IPS DF 6.9 (cell line): ENCODE measurements at regions not wholly inside any gene's neighbourhood (a gene's known extent, or its start where the extent isn't known, plus 50 kb on each side); places are given as distances from the start of the nearest gene placed in this dataset.

Experiments
- DNase-seq: peaks from one replicate; pipeline ENCODE4 v3.0.0-alpha.2; 2013; ENCODE audit warnings: low read depth, low spot score
- H3K27ac ChIP-seq: one replicate; pipeline ENCODE4 v1.5.1; 2013; ENCODE audit warnings: low read length, control low read depth
- H3K27me3 ChIP-seq: 2 replicates; pipeline ENCODE4 v1.6.1; 2013; ENCODE audit warnings: mild to moderate bottlenecking, low read length; ENCODE audit not compliant: control insufficient read depth, insufficient read depth
- H3K36me3 ChIP-seq: 2 replicates; pipeline ENCODE4 v1.6.1; 2013; ENCODE audit warnings: low read length; ENCODE audit not compliant: control insufficient read depth, insufficient read depth
- H3K4me1 ChIP-seq: 2 replicates; pipeline ENCODE4 v1.6.1; 2013; ENCODE audit warnings: low read length; ENCODE audit not compliant: control insufficient read depth, insufficient read depth
- H3K4me3 ChIP-seq: 2 replicates; pipeline ENCODE4 v1.5.1; 2013; ENCODE audit warnings: mild to moderate bottlenecking, low read length
- H3K9me3 ChIP-seq: 2 replicates; pipeline ENCODE4 v1.6.1; 2013; ENCODE audit warnings: low read length, inconsistent platforms; ENCODE audit not compliant: control insufficient read depth, insufficient read depth
- WGBS: extraction: QIAGEN DNeasy Blood & Tissue Kit; methylation state at CpG from one replicate; pipeline ENCODE4 v1.1.7; 2013; ENCODE audit warnings: mixed read lengths, missing lambda C conversion rate; ENCODE audit not compliant: insufficient read length, insufficient coverage; 5-methylcytosine and 5-hydroxymethylcytosine counted together

GRCh38 chr7:22666732-22667131 lies 60.3 kb upstream of the IL6 start:
- H3K27ac ChIP-seq = no peak overlapping the region
- H3K36me3 ChIP-seq = no peaks in the 10 kb centered on the region
- no peaks in the 10 kb centered on the region for H3K9me3 ChIP-seq
- H3K4me3 ChIP-seq = no peak overlapping the region
- peaks cover 4% of the 10 kb centered on the region for H3K4me1 ChIP-seq
- no CpG with 5 or more reads among the region's 1 CpG for WGBS
- no peaks in the 10 kb centered on the region for H3K27me3 ChIP-seq
- DNase-seq = no peak

- Histone ChIP-seq H3K4me3 (no peak overlapping the region), H3K27ac (no peak overlapping the region)
These were observed 61.1 kb upstream of the IL6 start for GRCh38 chr7:22665923-22666322.

GRCh38 chr7:22664988-22665798 lies 61.8 kb upstream of the IL6 start:
- no peak for DNase-seq
- H3K9me3 ChIP-seq = no peaks in the 10 kb centered on the region
- no peak overlapping the region for H3K4me3 ChIP-seq
- no peaks in the 10 kb centered on the region for H3K27me3 ChIP-seq
- H3K36me3 ChIP-seq = no peaks in the 10 kb centered on the region
- H3K27ac ChIP-seq = no peak overlapping the region
- H3K4me1 ChIP-seq = peaks cover 4% of the 10 kb centered on the region
- WGBS = no CpG with 5 or more reads among the region's 54 CpGs

More at GRCh38 chr7:22665923-22666322, 61.1 kb upstream of the IL6 start:
- Histone ChIP-seq H3K9me3 (no peaks in the 10 kb centered on the region), H3K4me1 (peaks cover 4% of the 10 kb centered on the region), H3K36me3 (no peaks in the 10 kb centered on the region), H3K27me3 (no peaks in the 10 kb centered on the region)
- DNase-seq = no peak
- WGBS = no CpG with 5 or more reads among the region's 7 CpGs

GRCh38 chr7:22663721-22664120 lies 63.3 kb upstream of the IL6 start:
- H3K4me3 ChIP-seq = no peak overlapping the region
- 0 out of 2 replicates have a peak, but pooled peaks cover 1% of the 10 kb centered on the region for H3K4me1 ChIP-seq
- no peaks in the 10 kb centered on the region for H3K27me3 ChIP-seq
- no CpG with 5 or more reads among the region's 6 CpGs for WGBS
- no peak for DNase-seq
- H3K27ac ChIP-seq = no peak overlapping the region
- H3K36me3 ChIP-seq = no peaks in the 10 kb centered on the region
- no peaks in the 10 kb centered on the region for H3K9me3 ChIP-seq

GRCh38 chr7:22663357-22663718 lies 63.7 kb upstream of the IL6 start:
- DNase-seq = no peak
- Histone ChIP-seq H3K9me3 (no peaks in the 10 kb centered on the region), H3K4me3 (no peak overlapping the region), H3K27me3 (no peaks in the 10 kb centered on the region), H3K27ac (no peak overlapping the region), H3K4me1 (0 out of 2 replicates have a peak, but pooled peaks cover 1% of the 10 kb centered on the region), H3K36me3 (no peaks in the 10 kb centered on the region)
- WGBS = no CpG with 5 or more reads among the region's 2 CpGs

GRCh38 chr7:22662556-22663356 lies 64.2 kb upstream of the IL6 start:
- no peak for DNase-seq
- H3K27me3 ChIP-seq = no peaks in the 10 kb centered on the region
- WGBS = no CpG with 5 or more reads among the region's 3 CpGs
- H3K4me3 ChIP-seq = no peak overlapping the region
- 0 out of 2 replicates have a peak, but pooled peaks cover 1% of the 10 kb centered on the region for H3K4me1 ChIP-seq
- H3K36me3 ChIP-seq = no peaks in the 10 kb centered on the region
- H3K9me3 ChIP-seq = no peaks in the 10 kb centered on the region
- H3K27ac ChIP-seq = no peak overlapping the region

- Histone ChIP-seq H3K36me3 (no peaks in the 10 kb centered on the region), H3K4me3 (no peak overlapping the region), H3K27ac (no peak overlapping the region), H3K27me3 (no peaks in the 10 kb centered on the region), H3K4me1 (no peaks in the 10 kb centered on the region), H3K9me3 (no peaks in the 10 kb centered on the region)
- no peak for DNase-seq
These were observed 65.0 kb upstream of the IL6 start for GRCh38 chr7:22662036-22662435.

- H3K9me3 ChIP-seq = no peaks in the 10 kb centered on the region
- no peak overlapping the region for H3K4me3 ChIP-seq
- H3K27ac ChIP-seq = no peak overlapping the region
- peak; percentile 45 for DNase-seq
- no peaks in the 10 kb centered on the region for H3K4me1 ChIP-seq
- no peaks in the 10 kb centered on the region for H3K27me3 ChIP-seq
- no CpG with 5 or more reads among the region's 3 CpGs for WGBS
- H3K36me3 ChIP-seq = no peaks in the 10 kb centered on the region
These were observed 66.3 kb upstream of the IL6 start for GRCh38 chr7:22660732-22661131.

GRCh38 chr7:22660293-22660692 lies 66.7 kb upstream of the IL6 start:
- Histone ChIP-seq H3K4me3 (no peak overlapping the region), H3K27me3 (no peaks in the 10 kb centered on the region), H3K9me3 (no peaks in the 10 kb centered on the region), H3K4me1 (no peaks in the 10 kb centered on the region), H3K27ac (no peak overlapping the region), H3K36me3 (no peaks in the 10 kb centered on the region)
- no peak for DNase-seq
- WGBS = no CpG with 5 or more reads among the region's 1 CpG

GRCh38 chr7:22659741-22660140 lies 67.3 kb upstream of the IL6 start:
- WGBS = no CpG with 5 or more reads among the region's 6 CpGs
- Histone ChIP-seq H3K27ac (no peak overlapping the region), H3K36me3 (no peaks in the 10 kb centered on the region), H3K4me1 (no peaks in the 10 kb centered on the region), H3K9me3 (no peaks in the 10 kb centered on the region), H3K27me3 (no peaks in the 10 kb centered on the region), H3K4me3 (no peak overlapping the region)
- DNase-seq = no peak
